SJSA1 (cell line): ENCODE measurements at regions not wholly inside any gene's neighbourhood (a gene's known extent, or its start where the extent isn't known, plus 50 kb on each side); places are given as distances from the start of the nearest gene placed in this dataset.
"Not testable (repeated sequence)": the region's sequence is repeated elsewhere in the genome, so short reads cannot be mapped to it uniquely, and the experiment has no call there.

Source experiments
- DNase-seq, 2 experiments: peaks; one replicate each; pipeline ENCODE4 v3.0.0-alpha.2; 2015 to 2020; ENCODE audit warnings: low spot score in 2 of 2, low read depth in 1 of 2
- H3K27ac ChIP-seq: fragments of 250-450 bp; sonication (Bioruptor Pico); 2 replicates; pipeline ENCODE4 v1.5.1; 2020; ENCODE audit warnings: mild to moderate bottlenecking, moderate library complexity
- H3K27me3 ChIP-seq: fragments of 250-450 bp; sonication (Bioruptor Pico); replicated peaks from 2 replicates; pipeline ENCODE4 v1.5.1; 2020; ENCODE audit warnings: mild to moderate bottlenecking, moderate library complexity
- H3K36me3 ChIP-seq: fragments of 250-450 bp; sonication (Bioruptor Pico); 2 replicates; pipeline ENCODE4 v1.5.1; 2020; ENCODE audit warnings: mild to moderate bottlenecking
- H3K4me1 ChIP-seq: fragments of 250-450 bp; sonication (Bioruptor Pico); replicated peaks from 2 replicates; pipeline ENCODE4 v1.6.1; 2021; ENCODE audit warnings: mild to moderate bottlenecking
- H3K4me3 ChIP-seq: fragments of 250-450 bp; sonication (Bioruptor Pico); 2 replicates; pipeline ENCODE4 v1.5.1; 2020; ENCODE audit warnings: mild to moderate bottlenecking
- H3K9me3 ChIP-seq: fragments of 250-450 bp; sonication (Bioruptor Pico); replicated peaks from 2 replicates; pipeline ENCODE4 v1.5.1; 2020; ENCODE audit warnings: mild to moderate bottlenecking

GRCh38 chr21:14677639-14678179, 131.6 kb upstream of the SAMSN1 start:
- Histone ChIP-seq H3K36me3 (no peaks in the 10 kb centered on the region), H3K27ac (no peak overlapping the region), H3K4me1 (no peaks in the 10 kb centered on the region), H3K4me3 (no peak overlapping the region), H3K27me3 (no peaks in the 10 kb centered on the region), H3K9me3 (no peaks in the 10 kb centered on the region)
- no peak for DNase-seq

DNA sequence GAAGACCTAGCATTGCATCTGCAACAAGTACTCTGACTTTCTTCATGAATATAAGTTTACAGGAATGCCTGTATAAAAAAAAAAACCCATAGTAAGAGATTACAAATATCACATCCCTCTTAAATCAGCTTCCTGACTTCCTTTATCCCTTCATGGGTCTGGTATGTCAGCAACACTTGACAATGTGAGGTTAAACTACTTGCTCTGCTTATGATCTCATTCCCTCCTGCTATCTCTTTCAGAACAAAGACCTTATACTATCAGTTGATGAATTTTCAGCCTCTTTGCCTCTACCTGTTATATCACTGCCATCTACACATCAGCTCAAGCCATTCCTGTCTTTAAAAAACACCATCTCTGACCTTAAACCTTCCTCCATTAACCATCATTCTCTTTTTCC, 130.9 kb upstream of the SAMSN1 start:
- Histone ChIP-seq H3K36me3 (no peaks in the 10 kb centered on the region), H3K27ac (no peak overlapping the region), H3K4me1 (no peaks in the 10 kb centered on the region), H3K4me3 (no peak overlapping the region), H3K9me3 (no peaks in the 10 kb centered on the region), H3K27me3 (no peaks in the 10 kb centered on the region)
- no peak for DNase-seq

- no peak overlapping the region for H3K4me3 ChIP-seq
- H3K4me1 ChIP-seq, result no peaks in the 10 kb centered on the region
- no peaks in the 10 kb centered on the region for H3K27me3 ChIP-seq
- no peak overlapping the region for H3K27ac ChIP-seq
- no peak for DNase-seq
- H3K9me3 ChIP-seq, result no peaks in the 10 kb centered on the region
- no peaks in the 10 kb centered on the region for H3K36me3 ChIP-seq
Observed at GRCh38 chr21:14675774-14676530, 129.8 kb upstream of the SAMSN1 start.

GRCh38 chr21:14673649-14674048, 127.5 kb upstream of the SAMSN1 start:
- Histone ChIP-seq H3K9me3 (no peaks in the 10 kb centered on the region), H3K27ac (no peak overlapping the region), H3K27me3 (no peaks in the 10 kb centered on the region), H3K4me3 (no peak overlapping the region), H3K4me1 (no peaks in the 10 kb centered on the region), H3K36me3 (no peaks in the 10 kb centered on the region)
- no peak for DNase-seq

DNA sequence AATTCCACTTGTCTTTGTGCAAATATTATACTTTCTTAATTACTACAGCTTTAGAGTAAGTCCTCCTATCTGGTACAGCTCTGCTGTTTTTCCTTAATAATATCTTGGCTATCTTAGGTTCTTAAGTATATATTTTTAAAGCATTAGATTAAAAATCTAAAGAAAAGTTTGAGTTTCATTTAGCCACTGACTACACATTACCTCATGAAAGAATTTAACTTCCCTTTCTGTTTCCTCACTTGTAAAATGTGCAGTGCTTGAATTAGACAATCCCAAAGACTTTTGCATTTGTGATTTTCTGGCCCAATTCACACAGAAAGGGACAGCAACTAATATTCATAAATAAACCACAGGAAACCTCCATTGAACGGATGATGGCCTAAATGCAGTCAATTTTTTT, 126.4 kb upstream of the SAMSN1 start:
- DNase-seq, result no peak
- Histone ChIP-seq H3K4me1 (no peaks in the 10 kb centered on the region), H3K4me3 (no peak overlapping the region), H3K27ac (no peak overlapping the region), H3K36me3 (no peaks in the 10 kb centered on the region), H3K9me3 (no peaks in the 10 kb centered on the region), H3K27me3 (no peaks in the 10 kb centered on the region)

- DNase-seq, result no peak
- Histone ChIP-seq H3K9me3 (no peaks in the 10 kb centered on the region), H3K4me1 (no peaks in the 10 kb centered on the region), H3K27me3 (no peaks in the 10 kb centered on the region), H3K27ac (no peak overlapping the region), H3K4me3 (no peak overlapping the region), H3K36me3 (no peaks in the 10 kb centered on the region)
Observed at GRCh38 chr21:14670409-14670808, 124.3 kb upstream of the SAMSN1 start.

DNA sequence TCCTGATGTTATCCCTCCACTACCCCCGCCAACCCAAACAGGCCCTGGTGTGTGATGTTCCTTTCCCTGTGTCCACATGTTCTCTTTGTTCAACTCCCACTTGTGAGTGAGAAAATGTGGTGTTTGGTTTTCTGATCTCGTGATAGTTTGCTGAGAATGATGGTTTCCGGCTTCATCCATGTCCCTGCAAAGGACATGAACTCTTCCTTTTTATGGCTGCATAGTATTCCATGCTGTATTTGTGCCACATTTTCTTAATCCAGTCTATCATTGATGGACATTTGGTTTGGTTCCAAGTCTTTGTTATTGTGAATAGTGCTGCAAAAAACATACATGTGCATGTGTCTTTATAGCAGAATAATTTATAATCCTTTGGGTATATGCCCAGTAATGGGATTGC, 123.0 kb upstream of the SAMSN1 start:
- H3K9me3 ChIP-seq, H3K27me3 ChIP-seq, H3K36me3 ChIP-seq, H3K4me3 ChIP-seq, H3K4me1 ChIP-seq, DNase-seq, H3K27ac ChIP-seq: not testable (repeated sequence)

GRCh38 chr21:14657241-14658008, 111.3 kb upstream of the SAMSN1 start:
- Histone ChIP-seq H3K36me3 (no peaks in the 10 kb centered on the region), H3K27me3 (no peaks in the 10 kb centered on the region), H3K9me3 (no peaks in the 10 kb centered on the region), H3K27ac (no peak overlapping the region), H3K4me1 (no peaks in the 10 kb centered on the region), H3K4me3 (no peak overlapping the region)
- DNase-seq, result no peak

GRCh38 chr21:14646893-14647292, 100.8 kb upstream of the SAMSN1 start:
- Histone ChIP-seq H3K4me1 (no peaks in the 10 kb centered on the region), H3K27ac (no peak overlapping the region), H3K27me3 (no peaks in the 10 kb centered on the region), H3K36me3 (no peaks in the 10 kb centered on the region), H3K4me3 (no peak overlapping the region), H3K9me3 (no peaks in the 10 kb centered on the region)
- no peak for DNase-seq

DNA sequence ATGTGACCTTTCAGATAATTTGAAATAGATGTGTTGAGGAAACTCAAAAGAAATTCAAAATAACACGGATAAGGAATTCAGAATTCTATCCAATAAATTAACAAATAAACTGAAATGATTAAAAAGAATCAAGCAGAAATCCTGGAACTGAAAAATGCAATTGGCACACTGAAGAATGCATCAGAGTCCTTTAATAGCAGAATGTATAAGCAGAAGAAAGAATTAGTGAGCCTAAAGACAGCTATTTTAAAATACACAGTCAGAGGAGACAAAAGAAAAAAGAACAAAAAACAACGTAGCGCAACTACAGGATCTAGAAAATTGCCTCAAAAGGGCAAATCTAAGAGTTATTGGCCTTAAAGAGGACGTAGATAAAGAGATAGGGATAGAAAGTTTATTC, 99.6 kb upstream of the SAMSN1 start:
- Histone ChIP-seq H3K27ac (no peak overlapping the region), H3K27me3 (no peaks in the 10 kb centered on the region), H3K9me3 (no peaks in the 10 kb centered on the region)

DNA sequence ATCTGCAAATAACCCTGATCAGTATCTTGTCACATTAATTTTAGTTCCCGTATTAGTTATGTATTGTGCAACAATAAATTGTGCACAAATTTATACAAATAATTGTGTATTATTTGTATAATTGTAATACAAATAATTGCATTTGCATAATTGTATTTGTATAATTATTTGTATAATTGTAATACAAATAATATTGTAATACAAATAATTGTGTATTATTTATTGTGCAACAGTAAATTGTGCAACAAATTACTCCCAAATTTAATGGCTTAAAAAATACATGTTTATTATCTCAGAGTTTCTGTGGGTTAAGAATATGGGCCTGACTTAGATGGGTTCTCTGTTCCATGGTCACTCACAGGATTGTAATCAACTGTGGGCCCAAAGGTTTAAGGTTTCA, 86.2 kb upstream of the SAMSN1 start:
- H3K27ac ChIP-seq, result no peak overlapping the region
- DNase-seq, result no peak
- H3K4me1 ChIP-seq, result no peaks in the 10 kb centered on the region
- H3K9me3 ChIP-seq, result no peaks in the 10 kb centered on the region; the same call in 1 of the 2 replicates
- H3K36me3 ChIP-seq, result no peaks in the 10 kb centered on the region
- no peaks in the 10 kb centered on the region for H3K27me3 ChIP-seq
- no peak overlapping the region for H3K4me3 ChIP-seq

More for the DNA sequence above, 99.6 kb upstream of the SAMSN1 start:
- Histone ChIP-seq H3K36me3 (no peaks in the 10 kb centered on the region), H3K4me3 (no peak overlapping the region), H3K4me1 (no peaks in the 10 kb centered on the region)
- DNase-seq, result no peak

GRCh38 chr21:14630556-14631069, 84.5 kb upstream of the SAMSN1 start:
- Histone ChIP-seq H3K9me3 (no peaks in the 10 kb centered on the region; the same call in 1 of the 2 replicates), H3K27ac (no peak overlapping the region), H3K4me3 (no peak overlapping the region), H3K36me3 (no peaks in the 10 kb centered on the region), H3K4me1 (no peaks in the 10 kb centered on the region), H3K27me3 (no peaks in the 10 kb centered on the region)
- DNase-seq, result no peak

DNA sequence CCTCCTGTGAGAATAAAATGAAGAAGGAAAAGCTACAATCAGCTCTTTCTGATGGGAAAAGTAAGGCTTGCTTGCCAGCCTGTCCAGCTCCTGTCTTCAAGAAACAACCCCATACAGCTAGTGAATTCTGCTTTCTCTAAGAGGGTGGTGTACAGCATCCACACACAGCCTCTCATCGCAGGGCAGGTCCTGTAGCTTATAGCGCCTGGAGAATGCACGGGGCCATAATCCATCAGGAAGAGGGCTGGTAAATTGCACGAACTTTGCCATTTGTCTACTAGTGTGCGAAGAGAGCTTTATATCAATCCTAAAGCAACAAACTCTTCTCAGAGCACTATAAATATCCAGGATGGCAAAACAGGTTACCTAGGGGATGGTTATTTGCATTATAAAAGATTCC, 83.3 kb upstream of the SAMSN1 start:
- no peak overlapping the region for H3K27ac ChIP-seq
- no peaks in the 10 kb centered on the region for H3K4me1 ChIP-seq
- H3K27me3 ChIP-seq, result no peaks in the 10 kb centered on the region
- no peaks in the 10 kb centered on the region; the same call in 1 of the 2 replicates for H3K9me3 ChIP-seq
- no peak overlapping the region for H3K4me3 ChIP-seq
- no peaks in the 10 kb centered on the region for H3K36me3 ChIP-seq
- no peak for DNase-seq

- not testable (repeated sequence) for H3K9me3 ChIP-seq, DNase-seq, H3K4me3 ChIP-seq, H3K27me3 ChIP-seq, H3K4me1 ChIP-seq, H3K36me3 ChIP-seq, H3K27ac ChIP-seq
Observed at GRCh38 chr21:14623079-14623478, 77.0 kb upstream of the SAMSN1 start.
